ENCODE measurements at regions not wholly inside any gene's neighbourhood (a gene's known extent, or its start where the extent isn't known, plus 50 kb on each side); places are given as distances from the start of the nearest gene placed in this dataset.

- Mint-ChIP-seq H3K4me1 (ENCODE audit: low read depth) (peaks cover 61% of the 10 kb centered on the region), H3K9me3 (no peaks in the 10 kb centered on the region), H3K36me3 (ENCODE audit: low read depth) (no peaks in the 10 kb centered on the region), H3K4me3 (peak overlapping the region; percentile 46), H3K27me3 (no peaks in the 10 kb centered on the region), H3K27ac (peak overlapping the region; percentile 90)
These were observed 316.0 kb upstream of the CBLB start for GRCh38 chr3:106184540-106185457.

DNA sequence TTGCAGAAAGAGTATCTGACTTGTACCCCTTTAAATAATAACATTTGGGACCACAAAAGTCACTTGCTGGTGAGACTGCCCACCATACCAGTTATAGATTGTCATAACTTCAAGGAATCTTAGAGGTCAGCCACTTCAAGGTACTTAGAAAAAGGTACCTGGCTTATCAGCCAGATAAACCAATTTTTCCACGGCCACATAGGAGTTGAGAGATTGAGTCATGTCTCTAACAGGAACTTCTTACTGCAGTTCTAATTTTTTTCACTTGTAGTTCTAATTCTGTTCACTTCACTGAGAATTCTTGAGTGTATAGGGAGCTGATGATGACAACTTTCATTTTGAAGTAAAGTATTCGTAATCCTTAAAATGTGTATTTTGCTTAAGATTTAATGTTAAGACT is 317.1 kb upstream of the CBLB start:
- no peaks in the 10 kb centered on the region for H3K36me3 Mint-ChIP-seq (ENCODE audit: low read depth)
- H3K27ac Mint-ChIP-seq = peak overlapping the region; percentile 90
- no peaks in the 10 kb centered on the region for H3K9me3 Mint-ChIP-seq
- H3K4me3 Mint-ChIP-seq = peak overlapping the region; percentile 46
- H3K4me1 Mint-ChIP-seq (ENCODE audit: low read depth) = peaks cover 58% of the 10 kb centered on the region
- H3K27me3 Mint-ChIP-seq = no peaks in the 10 kb centered on the region

GRCh38 chr3:106190296-106190695 is 321.5 kb upstream of the CBLB start:
- peaks cover 5% of the 10 kb centered on the region for H3K9me3 Mint-ChIP-seq
- no peaks in the 10 kb centered on the region for H3K36me3 Mint-ChIP-seq (ENCODE audit: low read depth)
- H3K4me3 Mint-ChIP-seq = no peak overlapping the region
- H3K27ac Mint-ChIP-seq = no peak overlapping the region
- peaks cover 32% of the 10 kb centered on the region for H3K4me1 Mint-ChIP-seq (ENCODE audit: low read depth)
- H3K27me3 Mint-ChIP-seq = no peaks in the 10 kb centered on the region

DNA sequence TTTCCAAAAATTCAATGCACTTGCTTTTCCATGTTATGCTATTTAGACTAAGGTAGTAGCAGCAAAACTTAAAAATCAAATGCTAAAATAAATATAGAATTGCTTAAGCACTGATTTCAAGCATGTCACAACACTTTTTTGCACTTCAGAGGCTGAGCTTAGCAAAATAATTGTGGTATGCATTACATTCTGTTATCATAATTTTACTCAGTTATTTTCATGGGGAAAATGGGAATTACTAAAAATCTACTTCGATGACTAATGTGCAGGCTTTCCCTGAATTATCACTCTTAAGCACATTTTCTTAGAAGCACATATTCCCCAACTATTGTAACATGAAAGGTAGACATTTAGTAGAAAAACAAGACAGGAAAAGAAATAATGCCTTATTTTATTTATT is 322.4 kb upstream of the CBLB start:
- H3K36me3 Mint-ChIP-seq (ENCODE audit: low read depth) = peaks cover 4% of the 10 kb centered on the region

GRCh38 chr3:106191913-106192312 is 323.1 kb upstream of the CBLB start:
- no peaks in the 10 kb centered on the region for H3K27me3 Mint-ChIP-seq

More for the DNA sequence above, 322.4 kb upstream of the CBLB start:
- Mint-ChIP-seq H3K27me3 (no peaks in the 10 kb centered on the region), H3K9me3 (peaks cover 5% of the 10 kb centered on the region), H3K4me1 (ENCODE audit: low read depth) (peaks cover 23% of the 10 kb centered on the region), H3K27ac (no peak overlapping the region), H3K4me3 (no peak overlapping the region)

DNA sequence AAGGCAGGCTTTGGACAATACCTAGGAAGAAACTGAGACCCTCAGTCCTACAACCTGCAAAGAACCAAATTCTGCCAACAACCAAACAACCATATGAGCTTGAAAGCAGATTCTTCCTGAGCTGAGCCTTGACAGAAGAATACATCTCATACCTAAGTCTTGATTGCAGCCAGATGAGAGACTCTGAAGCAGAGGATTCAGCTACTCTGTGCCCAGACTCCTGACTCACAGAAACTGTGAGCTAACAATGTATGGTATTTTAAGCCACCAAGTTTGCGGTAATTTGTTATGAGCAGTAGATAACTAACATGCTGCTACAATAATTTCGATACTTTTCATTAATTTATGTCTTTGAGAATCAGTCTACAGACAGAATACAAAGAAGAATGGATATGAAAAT is 325.1 kb upstream of the CBLB start:
- Mint-ChIP-seq H3K27ac (no peak overlapping the region), H3K36me3 (ENCODE audit: low read depth) (peaks cover 15% of the 10 kb centered on the region), H3K4me3 (no peak overlapping the region), H3K9me3 (peaks cover 19% of the 10 kb centered on the region), H3K4me1 (ENCODE audit: low read depth) (peaks cover 19% of the 10 kb centered on the region), H3K27me3 (no peaks in the 10 kb centered on the region)

More at GRCh38 chr3:106191913-106192312, 323.1 kb upstream of the CBLB start:
- peaks cover 17% of the 10 kb centered on the region for H3K4me1 Mint-ChIP-seq (ENCODE audit: low read depth)
- no peak overlapping the region for H3K4me3 Mint-ChIP-seq
- H3K36me3 Mint-ChIP-seq (ENCODE audit: low read depth) = peaks cover 8% of the 10 kb centered on the region
- H3K27ac Mint-ChIP-seq = no peak overlapping the region
- H3K9me3 Mint-ChIP-seq = peaks cover 10% of the 10 kb centered on the region

GRCh38 chr3:106194726-106195125 is 325.9 kb upstream of the CBLB start:
- H3K4me1 Mint-ChIP-seq (ENCODE audit: low read depth) = peaks cover 19% of the 10 kb centered on the region
- H3K27ac Mint-ChIP-seq = no peak overlapping the region
- H3K9me3 Mint-ChIP-seq = peaks cover 19% of the 10 kb centered on the region
- no peak overlapping the region for H3K4me3 Mint-ChIP-seq
- peaks cover 15% of the 10 kb centered on the region for H3K36me3 Mint-ChIP-seq (ENCODE audit: low read depth)
- H3K27me3 Mint-ChIP-seq = no peaks in the 10 kb centered on the region

GRCh38 chr3:106197532-106198194 is 328.9 kb upstream of the CBLB start:
- H3K27me3 Mint-ChIP-seq = no peaks in the 10 kb centered on the region
- peaks cover 18% of the 10 kb centered on the region for H3K4me1 Mint-ChIP-seq (ENCODE audit: low read depth)
- H3K4me3 Mint-ChIP-seq = no peak overlapping the region
- peaks cover 15% of the 10 kb centered on the region for H3K36me3 Mint-ChIP-seq (ENCODE audit: low read depth)
- H3K27ac Mint-ChIP-seq = peak overlapping the region; percentile 42
- peaks cover 23% of the 10 kb centered on the region for H3K9me3 Mint-ChIP-seq

GRCh38 chr3:106204160-106204868 is 335.5 kb upstream of the CBLB start:
- peak overlapping the region; percentile 70 for H3K27ac Mint-ChIP-seq
- H3K36me3 Mint-ChIP-seq (ENCODE audit: low read depth) = peaks cover 6% of the 10 kb centered on the region
- no peaks in the 10 kb centered on the region for H3K27me3 Mint-ChIP-seq
- H3K4me3 Mint-ChIP-seq = no peak overlapping the region
- peaks cover 9% of the 10 kb centered on the region for H3K9me3 Mint-ChIP-seq
- peaks cover 55% of the 10 kb centered on the region for H3K4me1 Mint-ChIP-seq (ENCODE audit: low read depth)

DNA sequence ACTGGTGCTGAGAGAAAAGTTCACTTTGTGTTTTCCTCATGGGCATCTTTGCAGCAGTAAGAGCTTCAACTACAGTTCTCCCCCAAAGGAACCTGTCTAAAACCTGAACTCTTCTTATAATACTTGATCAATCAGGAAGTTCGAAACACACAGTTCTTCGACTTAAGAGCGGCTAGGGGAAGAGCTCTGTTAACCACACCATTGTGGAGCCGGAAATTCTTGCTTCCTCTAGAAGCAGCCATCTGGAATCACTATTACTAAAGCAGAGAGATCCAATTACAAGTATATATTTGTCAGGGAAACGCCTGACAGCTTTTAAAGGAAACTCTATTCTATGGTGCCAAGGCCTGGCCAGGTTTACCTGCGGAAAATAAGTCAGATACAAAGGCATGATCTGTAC is 337.3 kb upstream of the CBLB start:
- H3K36me3 Mint-ChIP-seq (ENCODE audit: low read depth) = peaks cover 7% of the 10 kb centered on the region
- H3K4me3 Mint-ChIP-seq = peak overlapping the region; percentile 70
- H3K9me3 Mint-ChIP-seq = peaks cover 9% of the 10 kb centered on the region
- H3K27me3 Mint-ChIP-seq = no peaks in the 10 kb centered on the region
- H3K27ac Mint-ChIP-seq = peak overlapping the region; percentile 93
- H3K4me1 Mint-ChIP-seq (ENCODE audit: low read depth) = peaks cover 65% of the 10 kb centered on the region

DNA sequence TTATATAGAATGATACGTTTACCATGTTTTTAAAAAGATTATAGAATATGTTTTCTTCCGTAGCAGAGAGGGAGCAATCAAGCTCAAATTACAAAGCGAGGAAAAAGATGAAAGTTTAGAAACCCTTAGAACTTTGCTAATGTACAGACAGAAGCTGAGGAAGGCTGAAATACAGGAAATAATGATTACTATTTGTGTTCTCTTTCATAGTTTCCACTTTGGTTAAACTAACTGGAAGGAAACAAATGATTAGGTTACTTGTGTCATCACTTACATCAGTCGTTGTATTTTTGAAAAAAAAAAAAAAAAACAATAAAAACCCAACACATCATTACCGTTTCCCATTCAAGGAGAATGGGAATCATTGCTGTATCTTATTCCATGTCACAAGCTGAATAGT is 337.8 kb upstream of the CBLB start:
- Mint-ChIP-seq H3K36me3 (ENCODE audit: low read depth) (peaks cover 10% of the 10 kb centered on the region), H3K9me3 (peaks cover 9% of the 10 kb centered on the region), H3K4me1 (ENCODE audit: low read depth) (peaks cover 69% of the 10 kb centered on the region), H3K27me3 (no peaks in the 10 kb centered on the region), H3K27ac (peak overlapping the region; percentile 93), H3K4me3 (peak overlapping the region; percentile 70)

DNA sequence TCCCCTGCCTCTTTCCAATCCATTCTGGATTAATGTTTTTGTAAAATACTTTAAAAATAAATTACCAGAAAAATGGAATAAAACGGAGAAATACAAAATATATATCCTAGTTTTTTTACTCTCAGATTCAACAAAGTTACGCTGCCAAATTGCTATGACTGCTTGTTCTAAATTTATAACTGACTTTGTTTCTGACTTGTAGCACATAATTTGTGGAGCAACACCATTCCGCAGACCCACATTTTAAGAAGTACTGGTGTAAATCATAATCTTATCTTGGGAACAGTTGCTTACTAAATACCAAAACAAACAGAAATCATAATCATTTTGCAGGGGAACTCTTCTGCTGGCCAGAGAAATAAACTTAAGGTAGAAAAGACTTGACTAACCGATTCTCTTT is 339.4 kb upstream of the CBLB start:
- H3K27ac Mint-ChIP-seq = peak overlapping the region; percentile 93

DNA sequence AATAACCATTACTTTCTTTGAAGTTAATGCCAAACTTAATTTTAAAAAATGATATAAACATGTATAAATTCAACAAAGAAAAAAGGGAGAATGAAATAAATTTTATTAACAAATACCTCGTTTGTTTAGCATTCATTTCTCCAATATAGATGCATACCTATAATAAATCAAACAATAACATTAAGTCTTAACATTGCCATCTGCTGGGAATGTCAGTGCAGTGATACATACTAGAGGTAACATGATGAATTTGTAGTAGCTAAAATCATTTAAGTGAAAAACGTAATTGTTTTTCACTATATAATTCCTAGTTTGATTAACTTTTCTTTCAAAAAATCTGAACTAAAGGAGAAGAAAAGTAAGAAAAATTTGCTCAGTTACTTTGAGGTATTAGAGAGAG is 340.2 kb upstream of the CBLB start:
- H3K27ac Mint-ChIP-seq = peak overlapping the region; percentile 80
- H3K36me3 Mint-ChIP-seq (ENCODE audit: low read depth) = peaks cover 6% of the 10 kb centered on the region
- H3K4me3 Mint-ChIP-seq = no peak overlapping the region
- peaks cover 85% of the 10 kb centered on the region for H3K4me1 Mint-ChIP-seq (ENCODE audit: low read depth)
- no peaks in the 10 kb centered on the region for H3K27me3 Mint-ChIP-seq
- H3K9me3 Mint-ChIP-seq = peaks cover 4% of the 10 kb centered on the region

More for the DNA sequence above, 339.4 kb upstream of the CBLB start:
- Mint-ChIP-seq H3K4me1 (ENCODE audit: low read depth) (peaks cover 82% of the 10 kb centered on the region), H3K4me3 (no peak overlapping the region), H3K27me3 (no peaks in the 10 kb centered on the region), H3K9me3 (peaks cover 5% of the 10 kb centered on the region), H3K36me3 (ENCODE audit: low read depth) (peaks cover 10% of the 10 kb centered on the region)

DNA sequence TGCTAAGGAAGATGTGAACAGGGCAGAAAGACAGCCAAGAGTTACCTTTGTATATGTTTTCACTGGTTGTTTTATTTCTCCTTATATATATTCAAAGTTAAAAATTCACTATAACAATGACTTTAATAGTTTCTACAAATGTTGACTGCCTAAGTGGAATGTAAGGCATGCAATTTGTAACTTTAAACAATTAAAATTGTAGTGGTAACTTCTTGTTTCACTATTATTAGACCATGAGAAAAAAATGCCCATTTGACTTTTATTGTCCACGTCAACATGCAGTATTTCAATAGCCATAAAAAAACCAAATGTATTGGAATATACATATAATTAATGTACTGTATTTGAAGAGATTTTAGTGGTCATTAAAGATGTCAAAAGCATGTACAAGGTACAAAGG is 340.7 kb upstream of the CBLB start:
- Mint-ChIP-seq H3K4me3 (no peak overlapping the region), H3K9me3 (peaks cover 6% of the 10 kb centered on the region), H3K4me1 (ENCODE audit: low read depth) (peaks cover 85% of the 10 kb centered on the region), H3K36me3 (ENCODE audit: low read depth) (peaks cover 4% of the 10 kb centered on the region), H3K27ac (peak overlapping the region; percentile 80), H3K27me3 (no peaks in the 10 kb centered on the region)

- H3K4me1 Mint-ChIP-seq (ENCODE audit: low read depth) = peaks cover 88% of the 10 kb centered on the region
- H3K4me3 Mint-ChIP-seq = peak overlapping the region; percentile 68
- H3K27me3 Mint-ChIP-seq = no peaks in the 10 kb centered on the region
- peak overlapping the region; percentile 97 for H3K27ac Mint-ChIP-seq
- peaks cover 11% of the 10 kb centered on the region for H3K9me3 Mint-ChIP-seq
- H3K36me3 Mint-ChIP-seq (ENCODE audit: low read depth) = peaks cover 9% of the 10 kb centered on the region
These were observed 342.1 kb upstream of the CBLB start for GRCh38 chr3:106210923-106211322.
